H9 (cell line): ENCODE measurements at regions not wholly inside any gene's neighbourhood (a gene's known extent, or its start where the extent isn't known, plus 50 kb on each side); places are given as distances from the start of the nearest gene placed in this dataset.

Source experiments
- DNase-seq: peaks from one replicate; pipeline ENCODE4 v3.0.0-alpha.2; 2017
- H2AFZ ChIP-seq: one replicate; pipeline ENCODE4 v1.6.1; 2013; ENCODE audit warnings: mild to moderate bottlenecking, low read length, control low read depth, moderate library complexity
- H2AK5ac ChIP-seq: 2 replicates; pipeline ENCODE4 v1.6.1; 2013; ENCODE audit warnings: low read length, control low read depth, mixed read lengths; ENCODE audit not compliant: insufficient read length
- H2BK120ac ChIP-seq: one replicate; pipeline ENCODE4 v1.6.1; 2013; ENCODE audit warnings: low read depth, mild to moderate bottlenecking, low read length, control low read depth, inconsistent platforms; ENCODE audit not compliant: poor library complexity, severe bottlenecking
- H2BK12ac ChIP-seq: 2 replicates; pipeline ENCODE4 v1.6.1; 2013; ENCODE audit warnings: low read length, control low read depth, mixed read lengths, low read depth; ENCODE audit not compliant: insufficient read length
- H2BK15ac ChIP-seq: 2 replicates; pipeline ENCODE4 v1.6.1; 2013; ENCODE audit warnings: low read depth, low read length, control low read depth
- H2BK20ac ChIP-seq: one replicate; pipeline ENCODE4 v1.6.1; 2013; ENCODE audit warnings: low read depth, mild to moderate bottlenecking, low read length, control low read depth, inconsistent platforms; ENCODE audit not compliant: poor library complexity, severe bottlenecking
- H2BK5ac ChIP-seq: 2 replicates; pipeline ENCODE4 v1.6.1; 2013; ENCODE audit warnings: low read length, control low read depth, mixed read lengths; ENCODE audit not compliant: insufficient read length
- H3K14ac ChIP-seq: 2 replicates; pipeline ENCODE4 v1.6.1; 2013; ENCODE audit warnings: low read length, control low read depth; ENCODE audit not compliant: insufficient read depth
- H3K18ac ChIP-seq: 2 replicates; pipeline ENCODE4 v1.6.1; 2013; ENCODE audit warnings: low read depth, mild to moderate bottlenecking, mixed read lengths, low read length, control low read depth; ENCODE audit not compliant: insufficient read length
- H3K23ac ChIP-seq: 2 replicates; pipeline ENCODE4 v1.6.1; 2013; ENCODE audit warnings: low read length, control low read depth, mixed read lengths, low read depth; ENCODE audit not compliant: insufficient read length
- H3K23me2 ChIP-seq: 2 replicates; pipeline ENCODE4 v1.6.1; 2013; ENCODE audit warnings: low read depth, mild to moderate bottlenecking, mixed read lengths, low read length, control low read depth; ENCODE audit not compliant: insufficient read length, poor library complexity, severe bottlenecking
- H3K27ac ChIP-seq: 2 replicates; pipeline ENCODE4 v1.5.1; 2013; ENCODE audit warnings: low read length, control low read depth, mixed read lengths, low read depth; ENCODE audit not compliant: insufficient read length
- H3K27me3 ChIP-seq: 2 replicates; pipeline ENCODE4 v1.6.1; 2013; ENCODE audit warnings: low read length, control low read depth, inconsistent platforms; ENCODE audit not compliant: insufficient read depth
- H3K4ac ChIP-seq: 2 replicates; pipeline ENCODE4 v1.6.1; 2013; ENCODE audit warnings: low read depth, mild to moderate bottlenecking, control low read depth, inconsistent platforms, low read length, moderate library complexity
- H3K4me1 ChIP-seq: 2 replicates; pipeline ENCODE4 v1.6.1; 2013; ENCODE audit warnings: low read length, control low read depth, inconsistent platforms; ENCODE audit not compliant: insufficient read depth
- H3K4me2 ChIP-seq: 2 replicates; pipeline ENCODE4 v1.6.1; 2013; ENCODE audit warnings: low read length, control low read depth, mixed read lengths; ENCODE audit not compliant: insufficient read length, insufficient read depth
- H3K56ac ChIP-seq: 2 replicates; pipeline ENCODE4 v1.6.1; 2013; ENCODE audit warnings: low read depth, mild to moderate bottlenecking, mixed read lengths, low read length, control low read depth; ENCODE audit not compliant: insufficient read length
- H3K79me1 ChIP-seq: 2 replicates; pipeline ENCODE4 v1.6.1; 2013; ENCODE audit warnings: low read depth, mild to moderate bottlenecking, moderate library complexity, low read length, control low read depth, inconsistent platforms; ENCODE audit not compliant: insufficient read depth, poor library complexity, severe bottlenecking
- H3K79me2 ChIP-seq: 2 replicates; pipeline ENCODE4 v1.6.1; 2013; ENCODE audit warnings: low read length, control low read depth, inconsistent platforms; ENCODE audit not compliant: insufficient read depth
- H3K9ac ChIP-seq: 2 replicates; pipeline ENCODE4 v1.6.1; 2013; ENCODE audit warnings: low read length, control low read depth, mixed read lengths; ENCODE audit not compliant: insufficient read length; ENCODE audit errors: extremely low read depth
- H3K9me3 ChIP-seq: one replicate; pipeline ENCODE4 v1.6.1; 2013; ENCODE audit warnings: low read depth, low read length, inconsistent platforms; ENCODE audit not compliant: control insufficient read depth
- H3T11ph ChIP-seq: one replicate; pipeline ENCODE4 v1.6.1; 2013; ENCODE audit warnings: mild to moderate bottlenecking, low read length, control low read depth, inconsistent platforms
- H4K20me1 ChIP-seq: one replicate; pipeline ENCODE4 v1.6.1; 2013; ENCODE audit not compliant: control insufficient read depth, insufficient read length, insufficient read depth
- H4K5ac ChIP-seq: 2 replicates; pipeline ENCODE4 v1.6.1; 2013; ENCODE audit warnings: low read depth, mild to moderate bottlenecking, mixed read lengths, low read length, control low read depth; ENCODE audit not compliant: insufficient read length
- H4K8ac ChIP-seq: replicated peaks from 2 replicates; pipeline ENCODE4 v1.6.1; 2013; ENCODE audit warnings: low read length, control low read depth, mixed read lengths, low read depth; ENCODE audit not compliant: insufficient read length
- H4K91ac ChIP-seq: 2 replicates; pipeline ENCODE4 v1.6.1; 2013; ENCODE audit warnings: low read depth, mild to moderate bottlenecking, moderate library complexity, mixed read lengths, low read length, control low read depth; ENCODE audit not compliant: insufficient read length
- H3K27ac Mint-ChIP-seq, 3 experiments: 2 replicates in 2 of 3; 3 replicates in 1 of 3; pipeline ENCODE4 v1.8.0; 2020 to 2021; ENCODE audit warnings: mixed read lengths in 3 of 3, mild to moderate bottlenecking in 1 of 3, moderate library complexity in 1 of 3
- H3K27me3 Mint-ChIP-seq: 2 replicates; pipeline ENCODE4 v1.8.0; 2021; ENCODE audit warnings: low read depth, mild to moderate bottlenecking, moderate library complexity, mixed read lengths
- H3K36me3 Mint-ChIP-seq, 3 experiments: 2 replicates in 2 of 3; 3 replicates in 1 of 3; pipeline ENCODE4 v1.8.0; 2020 to 2021; ENCODE audit warnings: low read depth in 3 of 3, mixed read lengths in 3 of 3; ENCODE audit not compliant: insufficient read depth in 1 of 3
- H3K4me1 Mint-ChIP-seq, 2 experiments: 2 replicates each; pipeline ENCODE4 v1.8.0; 2020; ENCODE audit warnings: mixed read lengths in 2 of 2
- H3K4me3 Mint-ChIP-seq, 2 experiments: 2 replicates in 1 of 2; 3 replicates in 1 of 2; pipeline ENCODE4 v1.8.0; 2020 to 2021; ENCODE audit warnings: mild to moderate bottlenecking in 2 of 2, mixed read lengths in 2 of 2, moderate library complexity in 1 of 2
- H3K9me3 Mint-ChIP-seq, 2 experiments: 2 replicates in 1 of 2; 3 replicates in 1 of 2; pipeline ENCODE4 v1.8.0; 2020; ENCODE audit warnings: mild to moderate bottlenecking in 2 of 2, mixed read lengths in 2 of 2, moderate library complexity in 1 of 2
- WGBS: extraction: QIAGEN DNeasy Blood & Tissue Kit; methylation state at CpG from one replicate; pipeline ENCODE4 v1.1.7; 2013; ENCODE audit warnings: missing lambda C conversion rate, low lambda C conversion rate, mixed read lengths; ENCODE audit not compliant: insufficient read length; ENCODE audit errors: extremely low coverage; 5-methylcytosine and 5-hydroxymethylcytosine counted together
- TF ChIP-seq, protein P1 (sequence below): fragments of 200-600 bp; sonication (generic); conservative IDR thresholded peaks from 3 replicates; pipeline ENCODE4 v1.8.0; 2021; ENCODE audit warnings: antibody characterized with exemption, mild to moderate bottlenecking

- peaks cover 38 to 50% of the 10 kb centered on the region in 2 experiments for H3K4me1 Mint-ChIP-seq
- no peak for DNase-seq
- H3K56ac ChIP-seq: no peak overlapping the region
- no peaks in the 10 kb centered on the region for H3K23me2 ChIP-seq
- H3K9me3 Mint-ChIP-seq: no peaks in the 10 kb centered on the region; a peak in 1 of 5 replicates
- H4K5ac ChIP-seq: no peak overlapping the region
- H3K4me1 ChIP-seq: 0 out of 2 replicates have a peak, but pooled peaks cover 3% of the 10 kb centered on the region
- H2BK15ac ChIP-seq: no peak overlapping the region
- no peak overlapping the region for H3K23ac ChIP-seq
- H2AK5ac ChIP-seq: no peak overlapping the region
- H2AFZ ChIP-seq: no peak overlapping the region
- no peak overlapping the region for H2BK5ac ChIP-seq
- H3K18ac ChIP-seq: peak overlapping the region; percentile 7
- no peak overlapping the region for H3K4me3 Mint-ChIP-seq
- no peak overlapping the region for H4K91ac ChIP-seq
- H3K79me1 ChIP-seq: no peaks in the 10 kb centered on the region
- no peak overlapping the region for H2BK12ac ChIP-seq
- no peak overlapping the region for H3K4me2 ChIP-seq
- H3K79me2 ChIP-seq: no peaks in the 10 kb centered on the region
- H3K27ac Mint-ChIP-seq: no peak overlapping the region
- H3T11ph ChIP-seq: no peak overlapping the region
- TF ChIP-seq, protein P1, sequence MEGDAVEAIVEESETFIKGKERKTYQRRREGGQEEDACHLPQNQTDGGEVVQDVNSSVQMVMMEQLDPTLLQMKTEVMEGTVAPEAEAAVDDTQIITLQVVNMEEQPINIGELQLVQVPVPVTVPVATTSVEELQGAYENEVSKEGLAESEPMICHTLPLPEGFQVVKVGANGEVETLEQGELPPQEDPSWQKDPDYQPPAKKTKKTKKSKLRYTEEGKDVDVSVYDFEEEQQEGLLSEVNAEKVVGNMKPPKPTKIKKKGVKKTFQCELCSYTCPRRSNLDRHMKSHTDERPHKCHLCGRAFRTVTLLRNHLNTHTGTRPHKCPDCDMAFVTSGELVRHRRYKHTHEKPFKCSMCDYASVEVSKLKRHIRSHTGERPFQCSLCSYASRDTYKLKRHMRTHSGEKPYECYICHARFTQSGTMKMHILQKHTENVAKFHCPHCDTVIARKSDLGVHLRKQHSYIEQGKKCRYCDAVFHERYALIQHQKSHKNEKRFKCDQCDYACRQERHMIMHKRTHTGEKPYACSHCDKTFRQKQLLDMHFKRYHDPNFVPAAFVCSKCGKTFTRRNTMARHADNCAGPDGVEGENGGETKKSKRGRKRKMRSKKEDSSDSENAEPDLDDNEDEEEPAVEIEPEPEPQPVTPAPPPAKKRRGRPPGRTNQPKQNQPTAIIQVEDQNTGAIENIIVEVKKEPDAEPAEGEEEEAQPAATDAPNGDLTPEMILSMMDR: no peak
- no peak overlapping the region for H4K8ac ChIP-seq
- no peak overlapping the region for H3K27ac ChIP-seq
- peaks cover 22% of the 10 kb centered on the region for H3K27me3 Mint-ChIP-seq
- H2BK20ac ChIP-seq: no peak overlapping the region
- H3K9me3 ChIP-seq: no peaks in the 10 kb centered on the region
- H3K14ac ChIP-seq: no peak overlapping the region
- WGBS: no CpG with 5 or more reads among the region's 8 CpGs
- H3K36me3 Mint-ChIP-seq: peaks cover 0 to 5% (median 0%) of the 10 kb centered on the region in 3 experiments; a peak in 1 of 7 replicates
- H3K4ac ChIP-seq: no peak overlapping the region
- no peaks in the 10 kb centered on the region for H4K20me1 ChIP-seq
- H3K9ac ChIP-seq: no peak overlapping the region
- no peak overlapping the region for H2BK120ac ChIP-seq
- H3K27me3 ChIP-seq: no peaks in the 10 kb centered on the region
Measured at GRCh38 chr5:172575416-172575815, 65.6 kb upstream of the NEURL1B start.
